ENCODE measurements at regions not wholly inside any gene's neighbourhood (a gene's known extent, or its start where the extent isn't known, plus 50 kb on each side); places are given as distances from the start of the nearest gene placed in this dataset.

- DNase-seq = no peak
- H3K27me3 ChIP-seq = no peaks in the 10 kb centered on the region
- no peak for TF ChIP-seq CTCF (IDR thresholded peaks at IDR 0.05)
- no peak for ATAC-seq
- peaks cover 0 to 5% of the 10 kb centered on the region in 2 donors for H3K9me3 ChIP-seq
- H3K4me3 ChIP-seq = no peak overlapping the region
- H3K36me3 ChIP-seq = no peaks in the 10 kb centered on the region
- intact Hi-C loops (cut with DNase I) = no loop called here
- no peak overlapping the region for H3K27ac ChIP-seq
- H3K4me1 ChIP-seq = no peaks in the 10 kb centered on the region
Measured at GRCh38 chr3:163533381-163533780, 1544.9 kb downstream of the SI start.

- H3K4me3 ChIP-seq = no peak overlapping the region
- DNase-seq (no peak), ATAC-seq (no peak)
- intact Hi-C loops (cut with DNase I) = no loop called here
- H3K9me3 ChIP-seq = peaks cover 0 to 2% of the 10 kb centered on the region in 2 donors
- H3K27me3 ChIP-seq = no peaks in the 10 kb centered on the region
- no peaks in the 10 kb centered on the region for H3K4me1 ChIP-seq
- TF ChIP-seq CTCF (IDR thresholded peaks at IDR 0.05) = no peak
- H3K36me3 ChIP-seq = no peaks in the 10 kb centered on the region
- no peak overlapping the region for H3K27ac ChIP-seq
Measured at GRCh38 chr3:163523375-163523774, 1554.9 kb downstream of the SI start.

GRCh38 chr3:163521261-163521660 is 1557.0 kb downstream of the SI start:
- ATAC-seq = no peak
- intact Hi-C loops (cut with DNase I) = no loop called here
- TF ChIP-seq CTCF (IDR thresholded peaks at IDR 0.05) = no peak
- DNase-seq = no peak
- Histone ChIP-seq H3K27me3 (no peaks in the 10 kb centered on the region), H3K4me3 (no peak overlapping the region), H3K4me1 (no peaks in the 10 kb centered on the region), H3K36me3 (no peaks in the 10 kb centered on the region), H3K27ac (no peak overlapping the region), H3K9me3 (peaks cover 0 to 3% of the 10 kb centered on the region in 2 donors)

- Histone ChIP-seq H3K27me3 (no peaks in the 10 kb centered on the region), H3K4me1 (no peaks in the 10 kb centered on the region), H3K36me3 (no peaks in the 10 kb centered on the region), H3K27ac (no peak overlapping the region), H3K4me3 (no peak overlapping the region), H3K9me3 (peaks cover 0 to 3% of the 10 kb centered on the region in 2 donors)
- ATAC-seq = no peak
- DNase-seq = no peak
- intact Hi-C loops (cut with DNase I) = no loop called here
- no peak for TF ChIP-seq CTCF (IDR thresholded peaks at IDR 0.05)
Measured at GRCh38 chr3:163518065-163518464, 1560.2 kb downstream of the SI start.

- Histone ChIP-seq H3K4me1 (no peaks in the 10 kb centered on the region), H3K27me3 (no peaks in the 10 kb centered on the region), H3K9me3 (no peaks in the 10 kb centered on the region), H3K4me3 (no peak overlapping the region), H3K36me3 (no peaks in the 10 kb centered on the region), H3K27ac (no peak overlapping the region)
- ATAC-seq (no peak), DNase-seq (no peak)
- intact Hi-C loops (cut with DNase I) = no loop called here
- no peak for TF ChIP-seq CTCF (IDR thresholded peaks at IDR 0.05)
Measured at GRCh38 chr3:163513149-163513657, 1565.1 kb downstream of the SI start.

Measured in left lung (tissue), 4 donors.